ENCODE measurements at regions not wholly inside any gene's neighbourhood (a gene's known extent, or its start where the extent isn't known, plus 50 kb on each side); places are given as distances from the start of the nearest gene placed in this dataset.
"Not testable (repeated sequence)": the region's sequence is repeated elsewhere in the genome, so short reads cannot be mapped to it uniquely, and the experiment has no call there.

GRCh38 chr21:35633501-35633900 lies 426.8 kb downstream of the SETD4 start:
- no peak for DNase-seq

GRCh38 chr21:35632711-35633110 lies 427.6 kb downstream of the SETD4 start:
- DNase-seq, result no peak

GRCh38 chr21:35628316-35628715 lies 432.0 kb downstream of the SETD4 start:
- DNase-seq, result peak; percentile 24

DNA sequence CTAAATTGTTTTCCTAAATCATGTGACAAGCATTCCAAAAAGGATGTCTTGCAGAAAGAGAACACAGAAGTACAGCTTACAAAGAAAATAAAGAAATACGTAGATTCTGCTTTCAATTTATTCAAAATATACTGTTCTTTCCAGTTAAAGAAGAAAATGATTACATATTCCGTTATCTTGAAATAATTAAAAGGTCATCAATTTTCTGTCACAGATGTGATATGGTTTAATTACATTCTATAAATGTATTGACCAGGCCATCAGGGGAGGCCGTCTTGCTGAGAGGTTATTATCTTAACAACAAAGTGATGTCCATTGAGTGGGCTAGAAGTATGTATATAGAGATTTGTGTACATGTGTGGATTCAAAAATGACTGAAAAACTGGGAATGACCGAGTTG lies 432.9 kb downstream of the SETD4 start:
- no peak for DNase-seq

- DNase-seq, result no peak
Measured at GRCh38 chr21:35625576-35625975, 434.8 kb downstream of the SETD4 start.

DNA sequence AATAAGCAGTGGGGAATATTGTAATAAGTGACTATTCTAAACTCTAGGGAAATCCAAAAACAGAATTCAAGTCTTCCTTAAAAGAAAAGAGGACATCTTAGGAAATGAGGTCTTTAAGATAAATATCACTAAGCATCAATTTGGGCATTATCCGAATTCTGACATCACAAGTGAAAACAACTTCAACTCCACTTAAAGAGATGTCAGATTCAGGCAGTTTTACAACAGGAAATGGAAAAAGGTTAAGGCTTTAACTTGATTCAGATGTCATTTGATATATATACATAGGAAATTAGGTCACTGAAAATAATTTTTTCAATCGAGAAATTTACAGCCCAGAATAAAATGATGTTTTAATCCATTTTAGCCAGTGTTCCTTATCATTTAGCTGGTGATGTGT lies 435.4 kb downstream of the SETD4 start:
- no peak for DNase-seq

DNA sequence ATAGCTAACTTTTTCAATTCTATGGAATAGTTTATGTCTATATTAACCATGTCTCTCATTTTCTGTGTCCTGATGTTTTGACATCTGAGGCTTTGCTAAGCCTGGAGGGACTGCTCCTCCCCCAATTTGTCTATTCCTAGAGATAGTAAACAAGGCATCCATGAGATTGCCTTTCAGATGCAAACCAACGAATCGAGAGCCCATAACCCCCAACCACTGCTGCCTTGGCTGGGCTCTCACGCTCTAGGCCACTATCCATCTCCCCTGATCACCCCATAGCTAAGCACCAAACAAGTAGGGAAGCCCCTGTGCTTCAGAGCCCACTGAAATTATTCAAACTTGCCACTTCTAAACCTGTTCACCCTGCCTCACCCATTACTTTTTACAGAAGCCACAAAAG lies 437.7 kb downstream of the SETD4 start:
- no peak for DNase-seq

- DNase-seq, result peak; percentile 98
Measured at GRCh38 chr21:35619184-35619583, 441.1 kb downstream of the SETD4 start.

DNA sequence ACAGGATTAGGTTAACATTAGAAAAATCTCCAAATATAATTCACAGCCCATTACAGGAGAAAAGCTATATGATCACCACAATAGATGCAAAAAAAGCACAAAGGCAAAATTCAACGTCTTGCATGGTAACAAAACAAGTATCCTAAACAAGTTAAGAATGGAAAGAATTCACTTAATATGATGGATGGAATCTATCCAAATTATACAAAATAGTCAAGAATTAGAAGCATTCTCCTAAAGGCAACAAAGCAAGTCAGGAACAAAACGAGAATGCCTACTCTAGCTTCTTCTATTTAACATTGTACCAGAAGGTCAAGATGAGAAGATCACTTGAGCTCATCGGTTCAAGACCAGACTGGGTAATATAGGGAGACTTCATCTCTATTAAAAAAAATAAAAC lies 442.8 kb downstream of the SETD4 start:
- DNase-seq, result no peak

DNA sequence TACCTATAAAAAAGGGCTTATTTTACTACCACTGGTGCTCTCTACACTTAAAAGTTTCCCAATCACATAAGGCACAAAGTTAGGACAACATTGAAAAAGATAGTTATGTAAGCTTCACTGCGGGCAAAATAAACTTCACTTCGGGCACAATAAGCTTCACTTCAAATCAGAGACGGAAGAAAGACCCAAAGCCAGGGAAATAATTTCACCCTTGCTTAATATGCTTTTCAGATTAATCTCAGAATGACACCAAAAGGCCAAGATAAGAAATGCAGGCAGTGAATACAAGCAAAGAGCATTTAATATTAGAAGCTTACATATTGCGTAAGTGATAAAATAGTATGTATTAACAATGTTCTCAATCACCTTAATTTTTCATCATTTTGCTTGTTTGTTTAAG lies 444.2 kb downstream of the SETD4 start:
- DNase-seq, result peak; percentile 16

DNA sequence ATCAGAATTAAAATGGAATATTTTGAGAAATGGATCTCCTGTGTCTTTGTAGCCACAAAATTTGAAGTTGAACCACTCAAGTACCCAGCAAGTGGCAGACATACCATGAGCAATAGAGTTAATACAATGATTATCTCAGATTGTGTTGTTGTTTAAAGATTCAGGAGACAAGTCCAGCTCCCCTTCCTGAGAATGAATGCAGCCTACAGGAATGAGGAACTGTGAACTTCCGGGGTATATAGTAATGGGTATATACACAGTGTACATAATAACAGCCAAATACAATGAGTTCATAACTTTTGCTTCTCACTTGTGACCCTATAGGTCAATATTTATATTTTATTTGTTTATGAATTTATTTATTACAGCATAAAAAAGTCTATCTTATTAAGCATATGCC lies 445.0 kb downstream of the SETD4 start:
- DNase-seq, result no peak

DNA sequence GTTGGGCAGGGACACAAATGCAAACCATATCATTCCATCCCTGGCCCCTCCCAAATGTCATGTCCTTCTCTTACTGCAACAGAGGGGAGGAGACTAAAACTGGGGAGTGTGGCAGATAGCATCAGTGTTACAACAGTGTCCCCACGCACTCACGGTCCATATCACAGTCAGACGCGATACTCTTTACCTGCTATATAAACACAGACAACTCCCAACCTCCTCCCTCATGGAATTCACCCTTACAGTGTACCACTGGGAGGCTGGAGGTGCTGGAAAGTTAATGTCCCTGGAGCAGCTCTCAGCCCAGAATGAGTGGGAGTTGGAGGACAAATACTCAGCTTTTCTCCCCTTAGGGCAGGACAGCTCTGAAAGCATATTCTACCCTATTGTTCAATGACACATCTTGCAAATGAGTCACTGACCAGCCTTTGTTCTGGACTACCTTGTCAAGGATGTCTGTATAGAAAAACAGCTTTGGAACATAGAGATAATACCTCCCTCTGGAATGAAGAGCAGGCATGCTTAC lies 445.9 kb downstream of the SETD4 start:
- peak; percentile 75 for DNase-seq

DNA sequence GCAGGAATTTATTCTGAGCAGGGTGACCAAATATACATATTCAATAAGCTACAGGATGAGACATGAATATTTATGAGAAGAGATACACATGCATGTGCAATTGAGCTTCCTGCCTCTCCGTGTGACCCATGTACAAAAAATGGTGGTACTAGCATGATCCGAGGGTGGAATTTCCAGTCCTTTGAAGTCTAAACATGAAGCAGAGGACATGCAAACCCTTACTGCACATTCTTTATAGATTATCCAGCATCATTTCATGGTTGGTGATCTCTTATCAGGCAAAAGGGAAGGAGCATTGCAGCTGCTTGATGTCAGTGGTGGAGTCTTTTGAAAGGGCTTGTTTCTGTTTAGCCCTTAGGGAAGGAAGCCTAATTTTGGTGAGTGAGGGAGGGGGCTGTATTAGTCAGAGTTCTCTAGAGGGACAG lies 448.6 kb downstream of the SETD4 start:
- peak; percentile 37 for DNase-seq

- DNase-seq, result no peak
Measured at GRCh38 chr21:35609263-35609662, 451.1 kb downstream of the SETD4 start.

DNA sequence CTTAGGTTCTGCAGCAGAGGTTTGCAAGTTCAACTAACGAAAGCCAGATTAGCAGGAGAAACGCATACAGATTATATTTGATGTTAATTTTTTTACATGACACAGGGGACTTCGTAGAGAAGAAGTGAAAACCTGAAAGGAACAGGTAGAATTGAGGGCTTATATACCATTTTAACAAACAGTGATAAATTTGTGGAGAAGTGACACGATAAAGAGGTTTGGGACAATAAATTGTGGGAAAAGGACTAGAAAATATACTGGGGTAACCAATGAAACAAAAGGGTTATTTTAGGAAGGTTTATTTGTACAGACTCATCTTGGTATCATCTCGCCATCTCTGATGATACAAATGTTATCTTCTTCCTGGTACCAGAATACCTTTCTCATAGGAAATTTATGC lies 452.9 kb downstream of the SETD4 start:
- DNase-seq, result no peak

GRCh38 chr21:35606578-35606977 lies 453.7 kb downstream of the SETD4 start:
- no peak for DNase-seq

DNA sequence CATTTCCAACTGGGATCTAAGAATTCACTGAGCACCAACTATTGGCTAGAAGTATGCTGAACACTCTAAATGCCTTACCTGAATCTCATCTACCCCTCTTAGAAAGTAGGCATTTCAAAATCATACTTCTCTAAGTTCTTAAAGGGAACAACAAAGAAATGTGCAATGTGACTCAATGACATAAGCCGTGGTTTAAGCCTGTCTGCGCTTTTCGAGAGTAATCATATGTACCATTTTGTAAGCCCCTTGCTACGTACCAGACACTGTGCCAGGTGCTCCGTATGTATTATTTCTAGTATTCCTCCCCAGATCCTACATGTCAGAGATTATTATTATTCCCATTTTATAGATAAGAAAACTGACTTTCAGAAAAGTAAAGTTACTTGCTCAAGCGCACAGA lies 454.2 kb downstream of the SETD4 start:
- DNase-seq, result no peak

DNA sequence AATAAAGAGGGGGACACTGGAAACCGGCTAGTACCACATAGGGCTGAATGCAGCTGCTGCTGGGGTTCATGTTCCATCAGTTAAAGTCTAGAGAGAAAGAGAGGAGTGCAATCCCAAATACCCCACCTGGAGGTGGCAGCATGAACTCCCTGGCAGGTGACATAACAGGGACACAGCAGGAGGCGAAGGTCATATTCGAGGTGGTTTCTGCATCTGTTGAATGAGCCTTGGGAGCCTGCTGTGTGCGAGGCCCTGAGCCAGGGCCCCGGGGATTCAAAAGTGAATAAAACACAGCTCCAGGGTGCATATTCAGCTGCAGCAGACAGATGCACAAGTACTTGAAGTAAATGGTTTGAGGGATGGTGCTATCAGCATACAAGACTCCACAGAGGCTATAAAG lies 456.8 kb downstream of the SETD4 start:
- DNase-seq, result no peak

DNA sequence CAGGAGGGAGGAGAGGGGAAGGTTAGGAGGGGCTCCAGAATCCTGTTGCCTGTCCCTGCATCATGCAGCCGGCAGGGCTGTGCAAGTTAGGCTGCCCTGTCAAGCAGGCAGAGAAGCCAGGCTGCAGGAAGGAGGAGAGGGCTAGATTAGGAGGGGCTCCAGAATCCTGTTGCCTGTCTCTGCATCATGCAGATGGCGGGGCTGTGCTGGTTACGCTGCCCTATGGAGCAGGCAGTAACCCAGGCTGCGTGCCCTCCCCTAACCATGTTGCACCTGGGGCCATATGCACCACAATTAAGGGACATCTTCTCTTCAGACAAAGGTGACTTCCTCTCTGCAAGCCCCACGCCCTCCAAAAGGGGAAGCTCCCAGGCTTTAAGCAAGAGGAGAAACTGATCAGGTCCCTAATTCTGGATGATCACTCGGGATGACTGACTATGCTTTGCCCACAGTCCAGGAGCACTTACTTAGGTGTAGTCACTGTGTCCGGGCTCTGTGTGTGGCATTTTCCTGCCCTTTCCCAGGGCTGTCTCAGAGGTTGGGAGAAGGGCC lies 457.4 kb downstream of the SETD4 start:
- no peak for DNase-seq

DNA sequence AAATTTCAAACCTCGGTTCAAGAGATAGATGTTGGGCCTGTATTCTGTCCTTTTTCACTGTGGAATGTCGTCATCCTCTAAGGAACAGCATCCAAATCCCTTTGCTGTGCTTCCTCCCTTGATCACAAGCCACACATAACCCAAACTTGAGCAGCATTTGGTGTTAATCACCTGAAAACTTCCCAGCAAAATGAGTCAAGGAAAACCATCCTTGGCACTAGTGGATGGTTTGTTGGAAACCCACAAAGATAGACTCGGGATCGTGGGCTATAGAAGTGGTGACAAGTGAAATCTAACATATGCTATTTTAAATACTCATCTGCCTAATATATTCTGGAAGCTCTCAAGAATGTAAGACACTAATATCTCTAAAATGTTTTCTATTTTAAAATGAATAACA lies 459.1 kb downstream of the SETD4 start:
- no peak for DNase-seq

- no peak for DNase-seq
Measured at GRCh38 chr21:35599164-35599563, 461.2 kb downstream of the SETD4 start.

GRCh38 chr21:35597750-35598339 lies 462.5 kb downstream of the SETD4 start:
- DNase-seq, result no peak

DNA sequence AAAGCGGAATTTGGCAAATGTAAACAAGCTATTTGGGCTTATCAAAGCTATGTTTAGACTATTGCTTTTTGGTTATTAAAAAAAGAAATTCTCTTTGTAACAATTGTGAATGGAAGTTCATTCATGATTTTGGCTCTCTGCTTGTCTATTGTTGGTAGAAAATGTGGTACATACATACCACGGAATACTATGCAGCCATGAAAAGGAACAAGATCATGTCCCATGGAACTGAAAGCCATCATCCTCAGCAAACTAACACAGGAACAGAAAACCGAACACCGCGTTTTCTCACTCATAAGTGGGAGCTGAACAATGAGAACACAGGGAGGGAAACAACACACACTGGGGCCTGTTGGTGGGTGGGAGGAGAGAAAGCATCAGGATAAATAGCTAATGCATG lies 465.4 kb downstream of the SETD4 start:
- DNase-seq, result no peak

DNA sequence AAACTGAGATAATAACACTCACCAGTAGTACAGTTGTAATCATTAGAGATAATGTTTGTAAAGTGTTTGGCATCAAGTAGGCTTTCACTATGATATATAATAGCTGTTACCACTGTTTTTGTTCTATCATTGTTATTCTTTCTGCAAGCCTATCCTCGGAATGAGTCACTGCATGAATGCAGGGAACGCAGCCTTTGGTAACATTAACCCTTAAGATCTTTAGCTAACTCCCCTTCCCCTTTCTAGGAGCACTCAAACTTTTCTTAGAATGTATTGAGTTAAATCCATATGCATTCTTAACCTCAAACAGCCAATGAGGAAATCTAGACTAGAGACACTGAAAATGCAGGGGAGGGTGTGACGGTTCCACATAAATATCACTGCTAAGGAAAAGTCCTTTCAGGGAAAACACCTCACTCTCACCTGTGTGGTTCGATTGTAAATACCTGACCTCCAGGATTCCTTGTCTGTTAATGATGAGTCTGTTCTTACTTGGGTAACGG lies 467.3 kb downstream of the SETD4 start:
- DNase-seq, result peak; percentile 47

GRCh38 chr21:35590284-35590683 lies 470.0 kb downstream of the SETD4 start:
- not testable (repeated sequence) for DNase-seq

Data from NCI-H226 (cell line).